Cardiac muscle cell (in vitro differentiated cells and primary cell): ENCODE measurements at regions not wholly inside any gene's neighbourhood (a gene's known extent, or its start where the extent isn't known, plus 50 kb on each side); places are given as distances from the start of the nearest gene placed in this dataset.

Source experiments
- DNase-seq, 2 donors: peaks; one replicate each; pipeline versions ENCODE4 v3.0.0 to v3.0.0-alpha.2; 2010 to 2017; ENCODE audit warnings: low read depth in 1 of 2, low spot score in 1 of 2
- H3K27ac ChIP-seq: fragments of 200-600 bp; sonication (generic); 2 replicates; pipeline ENCODE4 v1.5.1; 2016
- H3K27me3 ChIP-seq: fragments of 200-600 bp; sonication (generic); 2 replicates; pipeline ENCODE4 v1.6.0; 2016; ENCODE audit warnings: control low read depth
- H3K36me3 ChIP-seq: fragments of 200-600 bp; sonication (generic); 2 replicates; pipeline ENCODE4 v1.5.1; 2016; ENCODE audit warnings: control low read depth
- H3K4me1 ChIP-seq: fragments of 200-600 bp; sonication (generic); 2 replicates; pipeline ENCODE4 v1.8.1; 2017; ENCODE audit warnings: low read depth, mild to moderate bottlenecking, mixed run types
- H3K4me3 ChIP-seq: fragments of 200-600 bp; sonication (generic); 2 replicates; pipeline ENCODE4 v1.5.1; 2016; ENCODE audit warnings: mild to moderate bottlenecking
- H3K9me3 ChIP-seq: fragments of 200-600 bp; sonication (generic); 2 replicates; pipeline ENCODE4 v1.5.1; 2017; ENCODE audit warnings: low read depth, mild to moderate bottlenecking, control low read depth
- CTCF ChIP-seq: IDR thresholded peaks from 2 replicates; pipeline ENCODE4 v1.5.1; 2012; ENCODE audit warnings: low read depth, mild to moderate bottlenecking, low read length

- Histone ChIP-seq H3K27me3 (no peaks in the 10 kb centered on the region), H3K9me3 (no peaks in the 10 kb centered on the region), H3K4me3 (no peak overlapping the region), H3K36me3 (no peaks in the 10 kb centered on the region), H3K4me1 (no peaks in the 10 kb centered on the region), H3K27ac (no peak overlapping the region)
- no peak for TF ChIP-seq CTCF
- DNase-seq, result no peak
These were observed 225.4 kb downstream of the MYCN start for GRCh38 chr2:16165518-16166326.

- Histone ChIP-seq H3K36me3 (no peaks in the 10 kb centered on the region), H3K27ac (no peak overlapping the region), H3K27me3 (no peaks in the 10 kb centered on the region), H3K4me1 (no peaks in the 10 kb centered on the region), H3K4me3 (no peak overlapping the region), H3K9me3 (no peaks in the 10 kb centered on the region)
- no peak for TF ChIP-seq CTCF
- no peak for DNase-seq
These were observed 222.2 kb downstream of the MYCN start for GRCh38 chr2:16162491-16163040.

GRCh38 chr2:16161768-16162490 is 221.6 kb downstream of the MYCN start:
- Histone ChIP-seq H3K27ac (no peak overlapping the region), H3K36me3 (no peaks in the 10 kb centered on the region), H3K4me1 (no peaks in the 10 kb centered on the region), H3K4me3 (no peak overlapping the region), H3K27me3 (no peaks in the 10 kb centered on the region), H3K9me3 (no peaks in the 10 kb centered on the region)
- no peak for TF ChIP-seq CTCF
- no peak for DNase-seq

GRCh38 chr2:16161085-16161565 is 220.8 kb downstream of the MYCN start:
- H3K36me3 ChIP-seq, result no peaks in the 10 kb centered on the region
- H3K9me3 ChIP-seq, result no peaks in the 10 kb centered on the region
- no peak for TF ChIP-seq CTCF
- no peak overlapping the region for H3K27ac ChIP-seq
- no peaks in the 10 kb centered on the region for H3K27me3 ChIP-seq
- no peaks in the 10 kb centered on the region for H3K4me1 ChIP-seq
- no peak for DNase-seq
- H3K4me3 ChIP-seq, result no peak overlapping the region

GRCh38 chr2:16160281-16161084 is 220.1 kb downstream of the MYCN start:
- no peak for TF ChIP-seq CTCF
- Histone ChIP-seq H3K27ac (no peak overlapping the region), H3K4me3 (no peak overlapping the region), H3K36me3 (no peaks in the 10 kb centered on the region), H3K4me1 (no peaks in the 10 kb centered on the region), H3K27me3 (no peaks in the 10 kb centered on the region), H3K9me3 (no peaks in the 10 kb centered on the region)
- DNase-seq, result no peak
